HCT116 (cell line): ENCODE measurements at regions not wholly inside any gene's neighbourhood (a gene's known extent, or its start where the extent isn't known, plus 50 kb on each side); places are given as distances from the start of the nearest gene placed in this dataset.

Experiments used
- ATAC-seq: fragments of 200-7000 bp; cut with Tn5 transposase; 2 replicates; pipeline ENCODE4 v1.9.1; 2020; ENCODE audit warnings: mild to moderate bottlenecking, moderate library complexity
- BruUV-seq: library from RNA; stranded (reverse); fragments of 400-500 nt; replicated peaks from 2 replicates; lab custom pipeline; 2021; lab: Mats Ljungman, UMichigan
- CTCF ChIA-PET: fragments of 300-600 bp; sonication (Branson Sonifier 250); formaldehyde crosslinking; loops from one replicate; lab custom pipeline; 2021; ENCODE audit warnings: antibody characterized with exemption; lab: Charles Lee
- POLR2A ChIA-PET: fragments of 300-600, 350-600 bp; sonication (Branson Sonifier 250); formaldehyde crosslinking; loops from one replicate; lab custom pipeline; 2021; ENCODE audit warnings: antibody characterized with exemption; lab: Charles Lee
- RAD21 ChIA-PET, 2 experiments: fragments of 300-600 bp; sonication (Branson Sonifier 250); formaldehyde crosslinking; loops; one replicate each; lab custom pipeline; 2023; ENCODE audit warnings: low total read pairs in 2 of 2; ENCODE audit not compliant: uncharacterized antibody in 2 of 2, unreplicated experiment in 2 of 2, low non-redundant PET in 1 of 2; lab: Charles Lee
- DNase-seq: peaks from one replicate; pipeline ENCODE4 v3.0.0-alpha.2; 2010; ENCODE audit warnings: low read depth, low spot score
- H2AFZ ChIP-seq: fragments of 200-600 bp; shearing (Covaris generic), sonication (generic); 2 replicates; pipeline ENCODE4 v1.6.1; 2017; ENCODE audit warnings: low read depth, mixed run types, mixed read lengths, antibody characterized with exemption, low read length; ENCODE audit not compliant: poor library complexity, severe bottlenecking
- H3K27ac ChIP-seq: 2 replicates; pipeline ENCODE4 v1.5.1; 2012; ENCODE audit warnings: low read depth, low read length
- H3K27me3 ChIP-seq: fragments of 200-600 bp; sonication (generic); 2 replicates; pipeline ENCODE4 v1.6.1; 2016; ENCODE audit warnings: mixed run types, low read length, mixed read lengths; ENCODE audit not compliant: insufficient read depth
- H3K36me3 ChIP-seq, 2 experiments: fragments of 200-500 bp in 1 of 2; fragments of 200-600 bp in 1 of 2; sonication (Bioruptor generic) in 1 of 2; sonication (generic) in 1 of 2; 2 replicates each; pipeline versions ENCODE4 v1.5.1 to v1.6.1; 2014 to 2016; ENCODE audit warnings: low read length in 2 of 2, inconsistent platforms in 1 of 2, mixed read lengths in 1 of 2, mixed run types in 1 of 2; ENCODE audit not compliant: insufficient read depth in 2 of 2, control insufficient read depth in 1 of 2
- H3K4me1 ChIP-seq, 2 experiments: fragments of 200-600 bp in 1 of 2; sonication (generic) in 1 of 2; 2 replicates each; pipeline versions ENCODE4 v1.5.1 to v1.6.1; 2012 to 2017; ENCODE audit warnings: low read length in 2 of 2, inconsistent platforms in 1 of 2, mild to moderate bottlenecking in 1 of 2, mixed read lengths in 1 of 2, mixed run types in 1 of 2, moderate library complexity in 1 of 2; ENCODE audit not compliant: insufficient read depth in 2 of 2, control insufficient read depth in 1 of 2
- H3K4me2 ChIP-seq: fragments of 200-600 bp; sonication (generic); 2 replicates; pipeline ENCODE4 v1.6.1; 2017; ENCODE audit warnings: mixed run types, low read length, mixed read lengths
- H3K4me3 ChIP-seq, 2 experiments: fragments of 200-600 bp in 1 of 2; sonication (generic) in 1 of 2; replicated peaks in 1 of 2; 2 replicates each; pipeline ENCODE4 v1.5.1; 2011 to 2016; ENCODE audit warnings: low read length in 2 of 2, control low read depth in 1 of 2, low read depth in 1 of 2, mild to moderate bottlenecking in 1 of 2, mixed read lengths in 1 of 2, mixed run types in 1 of 2
- H3K79me2 ChIP-seq: fragments of 200-600 bp; sonication (generic); 2 replicates; pipeline ENCODE4 v1.6.1; 2017; ENCODE audit warnings: mild to moderate bottlenecking, mixed run types, low read length, moderate library complexity, mixed read lengths; ENCODE audit not compliant: insufficient read depth
- H3K9ac ChIP-seq: fragments of 200-600 bp; sonication (generic); 2 replicates; pipeline ENCODE4 v1.6.1; 2016; ENCODE audit warnings: low read length, mixed read lengths
- H3K9me2 ChIP-seq: fragments of 200-600 bp; sonication (generic), shearing (Covaris generic); 2 replicates; pipeline ENCODE4 v1.6.1; 2017; ENCODE audit warnings: mixed run types, mild to moderate bottlenecking, moderate library complexity; ENCODE audit not compliant: insufficient read depth
- H3K9me3 ChIP-seq, 2 experiments: fragments of 200-500 bp in 1 of 2; fragments of 200-600 bp in 1 of 2; sonication (Bioruptor generic) in 1 of 2; sonication (generic) in 1 of 2; 2 replicates each; pipeline ENCODE4 v1.6.1; 2014 to 2017; ENCODE audit warnings: low read length in 2 of 2, mixed read lengths in 2 of 2, inconsistent platforms in 1 of 2, low read depth in 1 of 2, mild to moderate bottlenecking in 1 of 2, mixed run types in 1 of 2, moderate library complexity in 1 of 2; ENCODE audit not compliant: control insufficient read depth in 1 of 2, insufficient read depth in 1 of 2
- H4K20me1 ChIP-seq: fragments of 200-600 bp; sonication (generic), shearing (Covaris generic); 2 replicates; pipeline ENCODE4 v1.6.1; 2017; ENCODE audit warnings: mixed run types, mild to moderate bottlenecking, moderate library complexity; ENCODE audit not compliant: insufficient read depth
- ATF3 ChIP-seq: IDR thresholded peaks from 2 replicates; pipeline ENCODE4 v1.6.1; 2012
- CBX3 ChIP-seq: IDR thresholded peaks from 2 replicates; pipeline ENCODE4 v1.6.1; 2012; ENCODE audit warnings: low read depth
- EGR1 ChIP-seq: IDR thresholded peaks from 2 replicates; pipeline ENCODE4 v1.6.1; 2012; ENCODE audit warnings: low read depth
- EZH2 ChIP-seq: fragments of 200-600 bp; sonication (generic); IDR thresholded peaks from 2 replicates; pipeline ENCODE4 v1.6.1; 2017; ENCODE audit warnings: antibody characterized with exemption, mixed run types
- FOSL1 ChIP-seq: IDR thresholded peaks from 2 replicates; pipeline ENCODE4 v1.6.1; 2012; ENCODE audit warnings: low read depth
- MAX ChIP-seq: IDR thresholded peaks from 2 replicates; pipeline ENCODE4 v1.6.1; 2012
- POLR2A ChIP-seq: IDR thresholded peaks from 2 replicates; pipeline ENCODE4 v1.7.0; 2011; ENCODE audit warnings: borderline replicate concordance; ENCODE audit not compliant: insufficient read depth, insufficient read length; ENCODE audit errors: extremely low read depth
- RAD21 ChIP-seq: IDR thresholded peaks from 2 replicates; pipeline ENCODE4 v1.6.1; 2012; ENCODE audit warnings: low read depth, mild to moderate bottlenecking
- SIN3A ChIP-seq: IDR thresholded peaks from 2 replicates; pipeline ENCODE4 v1.6.1; 2012; ENCODE audit warnings: low read depth
- SP1 ChIP-seq: IDR thresholded peaks from 2 replicates; pipeline ENCODE4 v1.6.1; 2012; ENCODE audit warnings: low read depth
- YY1 ChIP-seq: IDR thresholded peaks from 2 replicates; pipeline ENCODE4 v1.6.1; 2011; ENCODE audit warnings: low read length, low read depth, moderate library complexity, mild to moderate bottlenecking; ENCODE audit not compliant: insufficient replicate concordance; ENCODE audit errors: extremely low read depth
- ZFX ChIP-seq: fragments of 450-650 bp; IDR thresholded peaks from 2 replicates; pipeline ENCODE4 v1.6.1; 2017
- intact Hi-C: fragments of 100-400 bp; cut with micrococcal nuclease; formaldehyde crosslinking; loops from 2 replicates; pipeline ENCODE4 v1.10.0; 2022
- TF ChIP-seq, protein P1 (sequence below), 3 experiments: fragments of 200-600 bp in 1 of 3; sonication (generic) in 1 of 3; IDR thresholded peaks in 2 of 3; conservative IDR thresholded peaks in 1 of 3; 2 replicates each; pipeline ENCODE4 v1.5.1; 2012 to 2017; ENCODE audit warnings: low read depth in 2 of 3, low read length in 2 of 3, antibody characterized with exemption in 1 of 3, borderline replicate concordance in 1 of 3, control low read depth in 1 of 3, mild to moderate bottlenecking in 1 of 3, mixed read lengths in 1 of 3, mixed run types in 1 of 3, moderate library complexity in 1 of 3; ENCODE audit not compliant: insufficient read depth in 1 of 3

DNA sequence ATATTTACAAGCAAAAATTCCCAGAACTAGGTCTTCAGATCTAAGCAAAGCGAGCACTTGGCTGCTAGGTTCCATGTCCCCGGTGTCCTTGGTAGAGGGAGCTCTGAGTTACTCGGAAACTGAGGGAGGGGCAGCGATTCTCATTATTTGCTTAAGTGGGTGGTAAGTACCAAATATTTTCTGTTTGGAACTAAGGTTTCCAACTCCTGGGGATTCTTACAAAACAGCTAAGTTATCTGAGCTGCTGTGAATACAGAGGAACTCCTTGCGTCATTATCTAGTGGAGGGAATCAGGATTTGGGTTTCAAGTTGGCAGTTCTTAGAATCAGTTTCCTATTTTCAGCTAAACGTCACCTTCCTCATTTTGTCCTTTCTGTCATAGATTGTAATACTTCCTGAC is 76.8 kb upstream of the IKZF1 start:
- ChIA-PET RAD21 (no interaction called here), POLR2A (no interaction called here), CTCF (no interaction called here)
- BruUV-seq: no TSS peak
- no peak overlapping the region for H3K9ac ChIP-seq
- no peak overlapping the region for H2AFZ ChIP-seq
- H3K4me2 ChIP-seq: no peak overlapping the region
- no peak for TF ChIP-seq ZFX
- TF ChIP-seq RAD21: no peak
- no peak for TF ChIP-seq SIN3A
- TF ChIP-seq SP1: no peak
- TF ChIP-seq YY1: no peak
- TF ChIP-seq MAX: no peak
- TF ChIP-seq CBX3: no peak
- TF ChIP-seq, protein P1, sequence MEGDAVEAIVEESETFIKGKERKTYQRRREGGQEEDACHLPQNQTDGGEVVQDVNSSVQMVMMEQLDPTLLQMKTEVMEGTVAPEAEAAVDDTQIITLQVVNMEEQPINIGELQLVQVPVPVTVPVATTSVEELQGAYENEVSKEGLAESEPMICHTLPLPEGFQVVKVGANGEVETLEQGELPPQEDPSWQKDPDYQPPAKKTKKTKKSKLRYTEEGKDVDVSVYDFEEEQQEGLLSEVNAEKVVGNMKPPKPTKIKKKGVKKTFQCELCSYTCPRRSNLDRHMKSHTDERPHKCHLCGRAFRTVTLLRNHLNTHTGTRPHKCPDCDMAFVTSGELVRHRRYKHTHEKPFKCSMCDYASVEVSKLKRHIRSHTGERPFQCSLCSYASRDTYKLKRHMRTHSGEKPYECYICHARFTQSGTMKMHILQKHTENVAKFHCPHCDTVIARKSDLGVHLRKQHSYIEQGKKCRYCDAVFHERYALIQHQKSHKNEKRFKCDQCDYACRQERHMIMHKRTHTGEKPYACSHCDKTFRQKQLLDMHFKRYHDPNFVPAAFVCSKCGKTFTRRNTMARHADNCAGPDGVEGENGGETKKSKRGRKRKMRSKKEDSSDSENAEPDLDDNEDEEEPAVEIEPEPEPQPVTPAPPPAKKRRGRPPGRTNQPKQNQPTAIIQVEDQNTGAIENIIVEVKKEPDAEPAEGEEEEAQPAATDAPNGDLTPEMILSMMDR (IDR thresholded peaks at IDR 0.05 in 2 of 3, conservative IDR thresholded peaks at IDR 0.05 in 1 of 3; ENCODE audit: borderline replicate concordance in 1 of 3, insufficient read depth in 1 of 3, low read depth in 2 of 3, low read length in 2 of 3): no peak
- no peak for TF ChIP-seq ATF3
- TF ChIP-seq EGR1: no peak
- no peak for TF ChIP-seq POLR2A
- TF ChIP-seq FOSL1: no peak
- no peak for TF ChIP-seq EZH2
- H3K27me3 ChIP-seq: no peaks in the 10 kb centered on the region
- DNase-seq: no peak
- H4K20me1 ChIP-seq: no peaks in the 10 kb centered on the region
- no peaks in the 10 kb centered on the region for H3K4me1 ChIP-seq
- H3K27ac ChIP-seq: no peak overlapping the region
- peaks cover 8 to 10% of the 10 kb centered on the region in 2 experiments; a peak in 1 of 4 replicates for H3K9me3 ChIP-seq
- intact Hi-C loops: no loop called here
- H3K79me2 ChIP-seq: no peaks in the 10 kb centered on the region
- no peak for ATAC-seq
- no peaks in the 10 kb centered on the region; a peak in 1 of 4 replicates for H3K36me3 ChIP-seq
- no peak overlapping the region for H3K4me3 ChIP-seq
- no peaks in the 10 kb centered on the region for H3K9me2 ChIP-seq
